AG04450 (cell line): ENCODE measurements at regions not wholly inside any gene's neighbourhood (a gene's known extent, or its start where the extent isn't known, plus 50 kb on each side); places are given as distances from the start of the nearest gene placed in this dataset.

ENCODE experiments used
- CTCF ChIA-PET: fragments of 300-600, 350-600 bp; formaldehyde crosslinking; extraction: SDS; loops from one replicate; lab custom pipeline; 2022; ENCODE audit warnings: antibody characterized with exemption, inconsistent platforms; lab: Charles Lee
- POLR2A ChIA-PET: fragments of 350-600 bp; formaldehyde crosslinking; extraction: SDS; loops from one replicate; lab custom pipeline; 2021; ENCODE audit warnings: antibody characterized with exemption, inconsistent platforms; lab: Yijun Ruan, JAX
- DNase-seq: peaks from one replicate; pipeline ENCODE4 v3.0.0-alpha.2; 2011; ENCODE audit warnings: low read depth, low spot score
- H3K27ac ChIP-seq: one replicate; pipeline ENCODE4 v1.5.1; 2012; ENCODE audit warnings: low read depth, low read length, control low read depth
- H3K27me3 ChIP-seq: one replicate; pipeline ENCODE4 v1.6.0; 2012; ENCODE audit warnings: low read length; ENCODE audit not compliant: control insufficient read depth, insufficient read depth
- H3K4me3 ChIP-seq: 2 replicates; pipeline ENCODE4 v1.5.1; 2011; ENCODE audit warnings: mild to moderate bottlenecking, low read depth, low read length, control low read depth
- H3K9me3 ChIP-seq: 2 replicates; pipeline ENCODE4 v1.5.1; 2012; ENCODE audit warnings: low read length; ENCODE audit not compliant: control insufficient read depth, insufficient read depth
- TF ChIP-seq, protein P1 (sequence below): IDR thresholded peaks from 2 replicates; pipeline ENCODE4 v1.5.1; 2011; ENCODE audit warnings: low read depth, low read length, control low read depth, inconsistent platforms

DNA sequence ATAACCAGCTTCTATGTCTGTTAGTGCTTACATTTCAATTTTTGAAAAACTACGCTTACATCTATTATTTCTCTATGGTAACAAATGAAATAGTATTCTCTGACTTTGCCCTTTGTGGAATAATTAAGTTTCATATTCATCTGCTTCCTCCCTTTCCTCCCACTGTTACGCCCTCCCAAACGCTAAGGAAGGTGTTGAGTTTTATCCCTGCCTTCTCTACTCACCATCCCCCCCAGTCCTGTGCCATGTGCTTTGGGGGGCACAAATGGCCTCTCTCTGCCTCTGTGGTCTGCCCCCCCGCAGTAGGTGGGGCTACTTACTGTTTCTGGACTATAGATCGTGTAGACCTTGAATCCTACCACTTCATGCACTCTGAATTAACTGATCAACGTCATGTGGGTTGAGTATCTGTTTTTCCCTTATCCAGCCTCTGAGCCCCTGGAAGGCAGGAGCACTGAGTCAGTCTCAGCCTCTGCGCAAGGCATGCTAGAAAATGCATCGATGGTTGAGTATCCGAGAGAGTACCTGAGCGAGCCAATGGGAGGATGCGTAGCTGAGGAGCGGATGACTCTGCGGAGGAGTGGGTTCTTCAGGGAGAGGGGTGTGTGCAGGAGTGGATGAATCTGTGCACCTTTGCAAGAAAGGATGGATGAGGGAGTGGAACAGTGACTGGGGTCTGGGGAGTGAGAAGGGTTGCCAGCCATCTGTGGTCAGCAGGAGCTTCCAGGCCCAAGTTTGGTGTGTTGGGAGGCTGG, 114.5 kb upstream of the RTL1 start:
- no peak for DNase-seq
- POLR2A ChIA-PET = no interaction called here
- TF ChIP-seq, protein P1, sequence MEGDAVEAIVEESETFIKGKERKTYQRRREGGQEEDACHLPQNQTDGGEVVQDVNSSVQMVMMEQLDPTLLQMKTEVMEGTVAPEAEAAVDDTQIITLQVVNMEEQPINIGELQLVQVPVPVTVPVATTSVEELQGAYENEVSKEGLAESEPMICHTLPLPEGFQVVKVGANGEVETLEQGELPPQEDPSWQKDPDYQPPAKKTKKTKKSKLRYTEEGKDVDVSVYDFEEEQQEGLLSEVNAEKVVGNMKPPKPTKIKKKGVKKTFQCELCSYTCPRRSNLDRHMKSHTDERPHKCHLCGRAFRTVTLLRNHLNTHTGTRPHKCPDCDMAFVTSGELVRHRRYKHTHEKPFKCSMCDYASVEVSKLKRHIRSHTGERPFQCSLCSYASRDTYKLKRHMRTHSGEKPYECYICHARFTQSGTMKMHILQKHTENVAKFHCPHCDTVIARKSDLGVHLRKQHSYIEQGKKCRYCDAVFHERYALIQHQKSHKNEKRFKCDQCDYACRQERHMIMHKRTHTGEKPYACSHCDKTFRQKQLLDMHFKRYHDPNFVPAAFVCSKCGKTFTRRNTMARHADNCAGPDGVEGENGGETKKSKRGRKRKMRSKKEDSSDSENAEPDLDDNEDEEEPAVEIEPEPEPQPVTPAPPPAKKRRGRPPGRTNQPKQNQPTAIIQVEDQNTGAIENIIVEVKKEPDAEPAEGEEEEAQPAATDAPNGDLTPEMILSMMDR = no peak
- no peak overlapping the region for H3K4me3 ChIP-seq
- CTCF ChIA-PET = no interaction called here
- no peak overlapping the region for H3K27ac ChIP-seq
- H3K27me3 ChIP-seq = no peaks in the 10 kb centered on the region
- no peaks in the 10 kb centered on the region; the same call in 1 of the 2 replicates for H3K9me3 ChIP-seq

DNA sequence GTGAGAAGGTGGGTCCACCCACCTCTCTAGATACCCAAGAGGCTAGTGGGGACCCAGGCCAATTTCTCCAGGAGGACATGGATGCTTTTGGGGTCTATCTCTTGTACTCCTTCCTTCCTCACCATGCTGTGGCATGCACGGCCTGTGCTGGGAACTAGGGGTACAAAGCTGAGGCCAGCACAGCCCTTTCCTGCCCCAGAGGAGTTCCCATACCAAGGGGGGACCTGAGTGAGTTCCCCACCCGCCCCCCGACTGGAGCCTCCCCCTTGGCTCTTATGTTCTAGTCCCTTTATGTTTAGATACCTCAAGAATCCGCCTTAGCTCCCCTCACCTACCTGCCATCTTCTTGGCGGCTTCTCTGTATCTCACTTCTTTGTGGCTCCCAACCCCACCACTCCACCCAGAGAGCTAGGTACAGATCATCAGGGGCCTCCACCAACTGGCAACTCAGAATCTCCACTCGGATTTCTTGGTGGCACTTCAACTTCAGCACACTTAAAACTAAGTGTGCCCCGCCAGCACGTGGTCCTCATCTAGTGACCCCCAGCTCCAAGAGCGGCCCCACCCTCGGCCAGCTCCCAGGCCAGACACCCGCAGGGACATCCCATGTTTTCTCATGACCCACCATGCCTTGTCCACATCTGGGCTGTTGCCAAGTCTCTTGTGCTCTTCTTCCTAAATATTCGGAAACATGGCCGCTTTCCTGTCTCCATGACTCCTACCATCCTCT, 115.2 kb upstream of the RTL1 start:
- H3K4me3 ChIP-seq = no peak overlapping the region
- TF ChIP-seq, protein P1 = no peak
- CTCF ChIA-PET = no interaction called here

DNA sequence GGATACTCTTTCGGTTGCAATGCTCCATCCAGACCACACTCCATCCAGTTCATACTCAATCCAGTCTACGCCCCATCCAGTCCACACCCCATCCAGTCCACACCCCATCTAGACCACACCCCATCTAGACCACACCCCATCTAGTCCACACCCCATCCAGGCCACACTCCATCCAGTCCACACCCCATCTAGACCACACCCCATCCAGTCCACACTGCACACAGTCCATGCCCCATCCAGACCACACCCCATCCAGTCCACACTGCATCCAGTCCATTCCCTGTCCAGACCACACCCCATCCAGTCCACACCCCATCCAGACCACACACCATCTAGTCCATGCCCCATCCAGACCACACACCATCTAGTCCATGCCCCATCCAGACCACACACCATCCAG, 116.0 kb upstream of the RTL1 start:
- Histone ChIP-seq H3K27me3 (no peaks in the 10 kb centered on the region), H3K27ac (no peak overlapping the region), H3K4me3 (no peak overlapping the region), H3K9me3 (no peaks in the 10 kb centered on the region; the same call in 1 of the 2 replicates)
- ChIA-PET CTCF (no interaction called here), POLR2A (no interaction called here)
- TF ChIP-seq, protein P1 = no peak
- DNase-seq = no peak

More for the DNA sequence above, 115.2 kb upstream of the RTL1 start:
- Histone ChIP-seq H3K27me3 (no peaks in the 10 kb centered on the region), H3K27ac (no peak overlapping the region), H3K9me3 (no peaks in the 10 kb centered on the region; the same call in 1 of the 2 replicates)
- no peak for DNase-seq
- POLR2A ChIA-PET = no interaction called here

DNA sequence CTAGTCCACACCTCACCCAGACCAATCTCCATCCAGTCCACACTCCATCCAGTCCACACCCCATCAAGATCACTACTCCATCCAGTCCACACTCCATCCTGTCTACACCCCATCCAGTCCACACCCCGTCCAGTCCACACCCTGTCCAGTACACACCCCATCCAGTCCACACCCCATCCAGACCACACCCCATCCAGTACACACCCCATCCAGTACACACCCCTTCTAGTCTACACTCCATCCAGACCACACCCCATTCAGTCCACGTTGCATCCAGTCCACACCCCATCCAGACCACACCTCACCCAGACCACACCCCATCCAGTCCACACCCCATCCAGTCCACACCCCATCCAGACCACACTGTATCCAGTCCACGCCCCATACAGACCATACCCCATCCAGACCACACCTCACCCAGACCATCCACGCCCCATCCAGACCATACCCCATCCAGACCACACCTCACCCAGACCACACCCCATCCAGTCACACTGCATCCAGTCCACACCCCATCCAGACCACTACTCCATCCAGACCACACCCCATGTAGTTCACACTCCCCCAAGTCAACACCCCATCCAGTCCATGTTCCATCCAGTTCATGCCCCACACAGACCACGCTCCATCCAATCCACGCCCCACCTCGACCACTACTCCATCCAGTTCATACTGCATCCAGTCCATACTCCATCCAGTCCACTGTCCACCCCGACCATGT, 116.6 kb upstream of the RTL1 start:
- TF ChIP-seq, protein P1 = no peak
- Histone ChIP-seq H3K9me3 (no peaks in the 10 kb centered on the region; the same call in 1 of the 2 replicates), H3K27ac (no peak overlapping the region), H3K27me3 (no peaks in the 10 kb centered on the region), H3K4me3 (no peak overlapping the region)
- no peak for DNase-seq
- POLR2A ChIA-PET = no interaction called here
- CTCF ChIA-PET = no interaction called here
